H9 (cell line): ENCODE measurements at regions not wholly inside any gene's neighbourhood (a gene's known extent, or its start where the extent isn't known, plus 50 kb on each side); places are given as distances from the start of the nearest gene placed in this dataset.

Experiments
- DNase-seq: peaks from one replicate; pipeline ENCODE4 v3.0.0-alpha.2; 2017
- H2AFZ ChIP-seq: one replicate; pipeline ENCODE4 v1.6.1; 2013; ENCODE audit warnings: mild to moderate bottlenecking, low read length, control low read depth, moderate library complexity
- H2AK5ac ChIP-seq: 2 replicates; pipeline ENCODE4 v1.6.1; 2013; ENCODE audit warnings: low read length, control low read depth, mixed read lengths; ENCODE audit not compliant: insufficient read length
- H2BK120ac ChIP-seq: one replicate; pipeline ENCODE4 v1.6.1; 2013; ENCODE audit warnings: low read depth, mild to moderate bottlenecking, low read length, control low read depth, inconsistent platforms; ENCODE audit not compliant: poor library complexity, severe bottlenecking
- H2BK12ac ChIP-seq: 2 replicates; pipeline ENCODE4 v1.6.1; 2013; ENCODE audit warnings: low read length, control low read depth, mixed read lengths, low read depth; ENCODE audit not compliant: insufficient read length
- H2BK15ac ChIP-seq: 2 replicates; pipeline ENCODE4 v1.6.1; 2013; ENCODE audit warnings: low read depth, low read length, control low read depth
- H2BK20ac ChIP-seq: one replicate; pipeline ENCODE4 v1.6.1; 2013; ENCODE audit warnings: low read depth, mild to moderate bottlenecking, low read length, control low read depth, inconsistent platforms; ENCODE audit not compliant: poor library complexity, severe bottlenecking
- H2BK5ac ChIP-seq: 2 replicates; pipeline ENCODE4 v1.6.1; 2013; ENCODE audit warnings: low read length, control low read depth, mixed read lengths; ENCODE audit not compliant: insufficient read length
- H3K14ac ChIP-seq: 2 replicates; pipeline ENCODE4 v1.6.1; 2013; ENCODE audit warnings: low read length, control low read depth; ENCODE audit not compliant: insufficient read depth
- H3K18ac ChIP-seq: 2 replicates; pipeline ENCODE4 v1.6.1; 2013; ENCODE audit warnings: low read depth, mild to moderate bottlenecking, mixed read lengths, low read length, control low read depth; ENCODE audit not compliant: insufficient read length
- H3K23ac ChIP-seq: 2 replicates; pipeline ENCODE4 v1.6.1; 2013; ENCODE audit warnings: low read length, control low read depth, mixed read lengths, low read depth; ENCODE audit not compliant: insufficient read length
- H3K23me2 ChIP-seq: 2 replicates; pipeline ENCODE4 v1.6.1; 2013; ENCODE audit warnings: low read depth, mild to moderate bottlenecking, mixed read lengths, low read length, control low read depth; ENCODE audit not compliant: insufficient read length, poor library complexity, severe bottlenecking
- H3K27ac ChIP-seq: 2 replicates; pipeline ENCODE4 v1.5.1; 2013; ENCODE audit warnings: low read length, control low read depth, mixed read lengths, low read depth; ENCODE audit not compliant: insufficient read length
- H3K27me3 ChIP-seq: 2 replicates; pipeline ENCODE4 v1.6.1; 2013; ENCODE audit warnings: low read length, control low read depth, inconsistent platforms; ENCODE audit not compliant: insufficient read depth
- H3K4ac ChIP-seq: 2 replicates; pipeline ENCODE4 v1.6.1; 2013; ENCODE audit warnings: low read depth, mild to moderate bottlenecking, control low read depth, inconsistent platforms, low read length, moderate library complexity
- H3K4me1 ChIP-seq: 2 replicates; pipeline ENCODE4 v1.6.1; 2013; ENCODE audit warnings: low read length, control low read depth, inconsistent platforms; ENCODE audit not compliant: insufficient read depth
- H3K4me2 ChIP-seq: 2 replicates; pipeline ENCODE4 v1.6.1; 2013; ENCODE audit warnings: low read length, control low read depth, mixed read lengths; ENCODE audit not compliant: insufficient read length, insufficient read depth
- H3K56ac ChIP-seq: 2 replicates; pipeline ENCODE4 v1.6.1; 2013; ENCODE audit warnings: low read depth, mild to moderate bottlenecking, mixed read lengths, low read length, control low read depth; ENCODE audit not compliant: insufficient read length
- H3K79me1 ChIP-seq: 2 replicates; pipeline ENCODE4 v1.6.1; 2013; ENCODE audit warnings: low read depth, mild to moderate bottlenecking, moderate library complexity, low read length, control low read depth, inconsistent platforms; ENCODE audit not compliant: insufficient read depth, poor library complexity, severe bottlenecking
- H3K79me2 ChIP-seq: 2 replicates; pipeline ENCODE4 v1.6.1; 2013; ENCODE audit warnings: low read length, control low read depth, inconsistent platforms; ENCODE audit not compliant: insufficient read depth
- H3K9ac ChIP-seq: 2 replicates; pipeline ENCODE4 v1.6.1; 2013; ENCODE audit warnings: low read length, control low read depth, mixed read lengths; ENCODE audit not compliant: insufficient read length; ENCODE audit errors: extremely low read depth
- H3K9me3 ChIP-seq: one replicate; pipeline ENCODE4 v1.6.1; 2013; ENCODE audit warnings: low read depth, low read length, inconsistent platforms; ENCODE audit not compliant: control insufficient read depth
- H3T11ph ChIP-seq: one replicate; pipeline ENCODE4 v1.6.1; 2013; ENCODE audit warnings: mild to moderate bottlenecking, low read length, control low read depth, inconsistent platforms
- H4K20me1 ChIP-seq: one replicate; pipeline ENCODE4 v1.6.1; 2013; ENCODE audit not compliant: control insufficient read depth, insufficient read length, insufficient read depth
- H4K5ac ChIP-seq: 2 replicates; pipeline ENCODE4 v1.6.1; 2013; ENCODE audit warnings: low read depth, mild to moderate bottlenecking, mixed read lengths, low read length, control low read depth; ENCODE audit not compliant: insufficient read length
- H4K8ac ChIP-seq: replicated peaks from 2 replicates; pipeline ENCODE4 v1.6.1; 2013; ENCODE audit warnings: low read length, control low read depth, mixed read lengths, low read depth; ENCODE audit not compliant: insufficient read length
- H4K91ac ChIP-seq: 2 replicates; pipeline ENCODE4 v1.6.1; 2013; ENCODE audit warnings: low read depth, mild to moderate bottlenecking, moderate library complexity, mixed read lengths, low read length, control low read depth; ENCODE audit not compliant: insufficient read length
- H3K27ac Mint-ChIP-seq, 3 experiments: 2 replicates in 2 of 3; 3 replicates in 1 of 3; pipeline ENCODE4 v1.8.0; 2020 to 2021; ENCODE audit warnings: mixed read lengths in 3 of 3, mild to moderate bottlenecking in 1 of 3, moderate library complexity in 1 of 3
- H3K27me3 Mint-ChIP-seq: 2 replicates; pipeline ENCODE4 v1.8.0; 2021; ENCODE audit warnings: low read depth, mild to moderate bottlenecking, moderate library complexity, mixed read lengths
- H3K36me3 Mint-ChIP-seq, 3 experiments: 2 replicates in 2 of 3; 3 replicates in 1 of 3; pipeline ENCODE4 v1.8.0; 2020 to 2021; ENCODE audit warnings: low read depth in 3 of 3, mixed read lengths in 3 of 3; ENCODE audit not compliant: insufficient read depth in 1 of 3
- H3K4me1 Mint-ChIP-seq, 2 experiments: 2 replicates each; pipeline ENCODE4 v1.8.0; 2020; ENCODE audit warnings: mixed read lengths in 2 of 2
- H3K4me3 Mint-ChIP-seq, 2 experiments: 2 replicates in 1 of 2; 3 replicates in 1 of 2; pipeline ENCODE4 v1.8.0; 2020 to 2021; ENCODE audit warnings: mild to moderate bottlenecking in 2 of 2, mixed read lengths in 2 of 2, moderate library complexity in 1 of 2
- H3K9me3 Mint-ChIP-seq, 2 experiments: 2 replicates in 1 of 2; 3 replicates in 1 of 2; pipeline ENCODE4 v1.8.0; 2020; ENCODE audit warnings: mild to moderate bottlenecking in 2 of 2, mixed read lengths in 2 of 2, moderate library complexity in 1 of 2
- WGBS: extraction: QIAGEN DNeasy Blood & Tissue Kit; methylation state at CpG from one replicate; pipeline ENCODE4 v1.1.7; 2013; ENCODE audit warnings: missing lambda C conversion rate, low lambda C conversion rate, mixed read lengths; ENCODE audit not compliant: insufficient read length; ENCODE audit errors: extremely low coverage; 5-methylcytosine and 5-hydroxymethylcytosine counted together
- TF ChIP-seq, protein P1 (sequence below): fragments of 200-600 bp; sonication (generic); conservative IDR thresholded peaks from 3 replicates; pipeline ENCODE4 v1.8.0; 2021; ENCODE audit warnings: antibody characterized with exemption, mild to moderate bottlenecking

DNA sequence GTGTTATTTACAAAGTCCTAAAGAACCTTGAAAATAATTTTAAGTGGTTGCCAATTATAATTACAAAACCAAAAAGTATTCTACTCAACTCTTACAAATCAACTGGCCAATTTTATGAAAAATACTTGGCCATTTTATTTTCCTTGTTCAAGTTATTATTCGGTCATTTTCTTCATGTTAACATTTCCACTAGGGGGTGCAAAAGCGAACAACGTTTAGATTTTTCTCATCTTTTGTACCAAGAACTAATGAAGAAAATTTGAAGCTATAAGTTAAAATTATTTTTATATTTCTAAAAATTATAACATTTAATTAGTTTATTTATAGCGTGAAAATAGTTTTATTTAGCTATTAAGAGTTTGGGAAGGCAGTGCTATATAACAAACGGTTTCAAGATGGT is 1453.3 kb downstream of the MAT2B start:
- Histone ChIP-seq H2BK15ac (no peak overlapping the region), H2AK5ac (no peak overlapping the region), H4K5ac (no peak overlapping the region), H2BK12ac (no peak overlapping the region), H3K27ac (no peak overlapping the region), H2BK120ac (no peak overlapping the region), H2BK20ac (no peak overlapping the region), H4K8ac (no peak overlapping the region), H3K14ac (no peak overlapping the region), H3K23me2 (no peaks in the 10 kb centered on the region), H3K4me1 (no peaks in the 10 kb centered on the region), H3K4me2 (no peak overlapping the region), H3K9me3 (no peaks in the 10 kb centered on the region), H4K20me1 (no peaks in the 10 kb centered on the region), H3K79me2 (no peaks in the 10 kb centered on the region), H3K4ac (no peak overlapping the region), H3K9ac (no peak overlapping the region), H2BK5ac (no peak overlapping the region), H4K91ac (no peak overlapping the region), H3K27me3 (no peaks in the 10 kb centered on the region), H3K23ac (no peak overlapping the region), H3K56ac (no peak overlapping the region), H3K18ac (no peak overlapping the region), H3K79me1 (no peaks in the 10 kb centered on the region), H2AFZ (no peak overlapping the region), H3T11ph (no peak overlapping the region)
- no peaks in the 10 kb centered on the region for H3K9me3 Mint-ChIP-seq
- no peak overlapping the region for H3K27ac Mint-ChIP-seq
- H3K4me1 Mint-ChIP-seq: peaks cover 0 to 3% of the 10 kb centered on the region in 2 experiments; a peak in 1 of 4 replicates
- H3K27me3 Mint-ChIP-seq: no peaks in the 10 kb centered on the region
- no peaks in the 10 kb centered on the region; a peak in 1 of 7 replicates for H3K36me3 Mint-ChIP-seq
- no peak overlapping the region for H3K4me3 Mint-ChIP-seq
- TF ChIP-seq, protein P1, sequence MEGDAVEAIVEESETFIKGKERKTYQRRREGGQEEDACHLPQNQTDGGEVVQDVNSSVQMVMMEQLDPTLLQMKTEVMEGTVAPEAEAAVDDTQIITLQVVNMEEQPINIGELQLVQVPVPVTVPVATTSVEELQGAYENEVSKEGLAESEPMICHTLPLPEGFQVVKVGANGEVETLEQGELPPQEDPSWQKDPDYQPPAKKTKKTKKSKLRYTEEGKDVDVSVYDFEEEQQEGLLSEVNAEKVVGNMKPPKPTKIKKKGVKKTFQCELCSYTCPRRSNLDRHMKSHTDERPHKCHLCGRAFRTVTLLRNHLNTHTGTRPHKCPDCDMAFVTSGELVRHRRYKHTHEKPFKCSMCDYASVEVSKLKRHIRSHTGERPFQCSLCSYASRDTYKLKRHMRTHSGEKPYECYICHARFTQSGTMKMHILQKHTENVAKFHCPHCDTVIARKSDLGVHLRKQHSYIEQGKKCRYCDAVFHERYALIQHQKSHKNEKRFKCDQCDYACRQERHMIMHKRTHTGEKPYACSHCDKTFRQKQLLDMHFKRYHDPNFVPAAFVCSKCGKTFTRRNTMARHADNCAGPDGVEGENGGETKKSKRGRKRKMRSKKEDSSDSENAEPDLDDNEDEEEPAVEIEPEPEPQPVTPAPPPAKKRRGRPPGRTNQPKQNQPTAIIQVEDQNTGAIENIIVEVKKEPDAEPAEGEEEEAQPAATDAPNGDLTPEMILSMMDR: peak; percentile 45; the same call in 2 of the 3 replicates
- WGBS: no CpG with 5 or more reads among the region's 5 CpGs
- no peak for DNase-seq
